ENCODE measurements at regions not wholly inside any gene's neighbourhood (a gene's known extent, or its start where the extent isn't known, plus 50 kb on each side); places are given as distances from the start of the nearest gene placed in this dataset.
A peak's percentile ranks its signal among the peaks of the same experiment; 100 is the strongest.

DNA sequence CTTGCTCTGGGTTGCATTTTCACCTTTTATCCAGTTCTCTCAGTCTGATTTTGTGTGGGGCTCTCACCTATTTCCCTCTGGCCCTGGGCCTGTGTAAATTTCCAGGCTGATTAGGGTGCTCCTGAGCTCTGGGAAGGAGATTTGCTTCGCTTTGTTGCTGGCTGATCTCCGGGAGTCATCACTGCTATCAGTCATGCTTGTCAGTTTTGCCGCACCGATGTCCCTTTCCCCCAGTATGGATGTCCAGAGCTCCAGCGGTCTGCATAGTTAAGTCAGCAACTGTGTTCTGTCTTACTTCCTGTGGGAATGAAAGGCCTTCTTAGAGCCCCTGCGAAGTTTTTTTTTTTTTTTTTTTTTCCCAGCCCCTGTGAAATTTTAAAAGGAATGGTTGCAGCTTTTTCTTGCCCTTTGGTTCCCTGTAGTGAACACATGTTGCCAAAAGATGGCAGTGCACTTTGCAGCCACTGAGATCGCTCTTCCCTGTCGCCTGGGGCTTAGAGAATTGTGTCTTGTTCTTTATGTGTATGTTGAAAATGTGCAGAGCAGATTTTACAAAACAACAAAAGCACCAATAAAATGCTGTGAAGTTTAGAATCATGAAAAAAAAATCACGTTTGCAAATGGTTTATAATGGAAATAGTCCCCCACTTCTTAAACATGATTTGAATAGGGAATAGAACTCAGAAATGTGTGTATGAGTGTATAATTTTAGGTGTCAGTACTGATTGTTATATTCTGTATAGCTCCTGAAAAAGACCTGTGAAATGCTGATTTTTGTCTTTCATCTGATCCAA is 109.1 kb upstream of the SLC4A4 start:
- TF ChIP-seq, protein P1, sequence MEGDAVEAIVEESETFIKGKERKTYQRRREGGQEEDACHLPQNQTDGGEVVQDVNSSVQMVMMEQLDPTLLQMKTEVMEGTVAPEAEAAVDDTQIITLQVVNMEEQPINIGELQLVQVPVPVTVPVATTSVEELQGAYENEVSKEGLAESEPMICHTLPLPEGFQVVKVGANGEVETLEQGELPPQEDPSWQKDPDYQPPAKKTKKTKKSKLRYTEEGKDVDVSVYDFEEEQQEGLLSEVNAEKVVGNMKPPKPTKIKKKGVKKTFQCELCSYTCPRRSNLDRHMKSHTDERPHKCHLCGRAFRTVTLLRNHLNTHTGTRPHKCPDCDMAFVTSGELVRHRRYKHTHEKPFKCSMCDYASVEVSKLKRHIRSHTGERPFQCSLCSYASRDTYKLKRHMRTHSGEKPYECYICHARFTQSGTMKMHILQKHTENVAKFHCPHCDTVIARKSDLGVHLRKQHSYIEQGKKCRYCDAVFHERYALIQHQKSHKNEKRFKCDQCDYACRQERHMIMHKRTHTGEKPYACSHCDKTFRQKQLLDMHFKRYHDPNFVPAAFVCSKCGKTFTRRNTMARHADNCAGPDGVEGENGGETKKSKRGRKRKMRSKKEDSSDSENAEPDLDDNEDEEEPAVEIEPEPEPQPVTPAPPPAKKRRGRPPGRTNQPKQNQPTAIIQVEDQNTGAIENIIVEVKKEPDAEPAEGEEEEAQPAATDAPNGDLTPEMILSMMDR (conservative IDR thresholded peaks at IDR 0.05) = peak; percentile 64
- no peak for TF ChIP-seq EZH2 (IDR thresholded peaks at IDR 0.05; ENCODE audit: low read depth)

Data from PC-9 (cell line).